ENCODE measurements at regions not wholly inside any gene's neighbourhood (a gene's known extent, or its start where the extent isn't known, plus 50 kb on each side); places are given as distances from the start of the nearest gene placed in this dataset.
"Not testable (repeated sequence)": the region's sequence is repeated elsewhere in the genome, so short reads cannot be mapped to it uniquely, and the experiment has no call there.

GRCh38 chr16:52309446-52310416 lies 237.2 kb downstream of the TOX3 start:
- DNase-seq (ENCODE audit: low read depth in 2 of 2): no peak

GRCh38 chr16:52308051-52308450 lies 238.9 kb downstream of the TOX3 start:
- DNase-seq (ENCODE audit: low read depth in 2 of 2): no peak

GRCh38 chr16:52301026-52301425 lies 245.9 kb downstream of the TOX3 start:
- DNase-seq (ENCODE audit: low read depth in 2 of 2): no peak

GRCh38 chr16:52298769-52299168 lies 248.2 kb downstream of the TOX3 start:
- no peak for DNase-seq (ENCODE audit: low read depth in 2 of 2)

GRCh38 chr16:52296706-52297315 lies 250.1 kb downstream of the TOX3 start:
- not testable (repeated sequence) for DNase-seq (ENCODE audit: low read depth in 2 of 2)

- DNase-seq (ENCODE audit: low read depth in 2 of 2): no peak
These were observed 250.9 kb downstream of the TOX3 start for GRCh38 chr16:52296076-52296475.

GRCh38 chr16:52294660-52295059 lies 252.3 kb downstream of the TOX3 start:
- DNase-seq (ENCODE audit: low read depth in 2 of 2): no peak

GRCh38 chr16:52293204-52293603 lies 253.7 kb downstream of the TOX3 start:
- no peak for DNase-seq (ENCODE audit: low read depth in 2 of 2)

GRCh38 chr16:52283584-52284375 lies 263.2 kb downstream of the TOX3 start:
- DNase-seq (ENCODE audit: low read depth in 2 of 2): no peak

- DNase-seq (ENCODE audit: low read depth in 2 of 2): no peak
These were observed 263.9 kb downstream of the TOX3 start for GRCh38 chr16:52283018-52283417.

- no peak for DNase-seq (ENCODE audit: low read depth in 2 of 2)
These were observed 266.9 kb downstream of the TOX3 start for GRCh38 chr16:52280086-52280485.

GRCh38 chr16:52271088-52271750 lies 275.7 kb downstream of the TOX3 start:
- no peak for DNase-seq (ENCODE audit: low read depth in 2 of 2)

GRCh38 chr16:52265446-52265861 lies 281.5 kb downstream of the TOX3 start:
- DNase-seq (ENCODE audit: low read depth in 2 of 2): no peak

GRCh38 chr16:52257534-52257933 lies 289.4 kb downstream of the TOX3 start:
- DNase-seq (ENCODE audit: low read depth in 2 of 2): no peak

GRCh38 chr16:52256310-52257078 lies 290.4 kb downstream of the TOX3 start:
- DNase-seq (ENCODE audit: low read depth in 2 of 2): no peak

- DNase-seq (ENCODE audit: low read depth in 2 of 2): no peak
These were observed 292.2 kb downstream of the TOX3 start for GRCh38 chr16:52254746-52255145.

GRCh38 chr16:52252680-52253079 lies 294.3 kb downstream of the TOX3 start:
- DNase-seq (ENCODE audit: low read depth in 2 of 2): no peak

- no peak for DNase-seq (ENCODE audit: low read depth in 2 of 2)
These were observed 295.4 kb downstream of the TOX3 start for GRCh38 chr16:52251495-52251894.

- no peak for DNase-seq (ENCODE audit: low read depth in 2 of 2)
These were observed 299.2 kb downstream of the TOX3 start for GRCh38 chr16:52247737-52248136.

GRCh38 chr16:52238710-52239109 lies 308.2 kb downstream of the TOX3 start:
- DNase-seq (ENCODE audit: low read depth in 2 of 2): no peak

GRCh38 chr16:52237823-52238222 lies 309.1 kb downstream of the TOX3 start:
- DNase-seq (ENCODE audit: low read depth in 2 of 2): no peak

All from stimulated activated CD4-positive, alpha-beta T cell treated with anti-CD3 and anti-CD28 coated beads, Interleukin-1b, Interleukin-23, amount 100 ng/mL, for 4 hours (primary cell).